A549 (cell line): ENCODE measurements at regions not wholly inside any gene's neighbourhood (a gene's known extent, or its start where the extent isn't known, plus 50 kb on each side); places are given as distances from the start of the nearest gene placed in this dataset.

Experiments
- ATAC-seq, 2 experiments: fragments of 200-7000 bp in 1 of 2; fragments of >200 bp in 1 of 2; cut with Nextera tagmentation in 1 of 2; cut with Tn5 transposase in 1 of 2; 3 replicates each; pipeline versions ENCODE4 v1.8.0 to v1.9.1; 2018 to 2020; ENCODE audit warnings: mild to moderate bottlenecking in 1 of 2, moderate library complexity in 1 of 2
- CTCF ChIA-PET: fragments of 300-600 bp; sonication (Branson Sonifier 250); formaldehyde crosslinking; extraction: SDS; loops from one replicate; lab custom pipeline; 2021; ENCODE audit warnings: antibody characterized with exemption, inconsistent platforms; lab: Yijun Ruan, JAX
- POLR2A ChIA-PET: fragments of 350-600 bp; formaldehyde crosslinking; extraction: SDS; loops from one replicate; lab custom pipeline; 2021; ENCODE audit warnings: antibody characterized with exemption, inconsistent platforms; lab: Yijun Ruan, JAX
- DNase-seq, 2 experiments: peaks; one replicate each; pipeline versions ENCODE4 v3.0.0 to v3.0.0-alpha.2; 2011 to 2016; ENCODE audit warnings: low read depth in 1 of 2, low spot score in 1 of 2
- FAIRE-seq: peaks from 2 replicates; lab custom pipeline; 2011; peaks lifted over from hg19 to GRCh38; lab: Jason Lieb, UNC
- H3K27ac ChIP-seq, 2 experiments: fragments of >200 bp; sonication (Bioruptor Twin); formaldehyde crosslinking; 3 replicates each; pipeline ENCODE4 v1.5.1; 2016 to 2017
- H3K4me1 ChIP-seq: fragments of >200 bp; sonication (Bioruptor Twin); formaldehyde crosslinking; 3 replicates; pipeline ENCODE4 v1.6.1; 2016
- H3K4me2 ChIP-seq: fragments of >200 bp; sonication (Bioruptor Twin); formaldehyde crosslinking; 3 replicates; pipeline ENCODE4 v1.6.1; 2016
- H3K4me3 ChIP-seq: fragments of >200 bp; sonication (Bioruptor Twin); formaldehyde crosslinking; 3 replicates; pipeline ENCODE4 v1.5.1; 2016
- H3K9me3 ChIP-seq: fragments of >200 bp; sonication (Bioruptor Twin); formaldehyde crosslinking; 3 replicates; pipeline ENCODE4 v1.6.1; 2016
- BHLHE40 ChIP-seq: IDR thresholded peaks from 2 replicates; pipeline ENCODE4 v1.6.1; 2012; ENCODE audit warnings: low read depth, low read length, inconsistent platforms
- CBX8 ChIP-seq: fragments of 200-600 bp; sonication (generic); IDR thresholded peaks from 2 replicates; pipeline ENCODE4 v1.6.1; 2016
- CEBPB ChIP-seq, 2 experiments: fragments of >200 bp in 1 of 2; sonication (Bioruptor Twin) in 1 of 2; formaldehyde crosslinking in 1 of 2; IDR thresholded peaks; 2 replicates each; pipeline ENCODE4 v1.6.1; 2012 to 2016
- CHD2 ChIP-seq: fragments of 150-350 bp; IDR thresholded peaks from 2 replicates; pipeline ENCODE4 v1.6.1; 2014; ENCODE audit warnings: low read length; ENCODE audit not compliant: partially characterized antibody
- CHD4 ChIP-seq: fragments of 200-600 bp; sonication (generic); IDR thresholded peaks from 2 replicates; pipeline ENCODE4 v1.6.1; 2016; ENCODE audit warnings: antibody characterized with exemption, mild to moderate bottlenecking, borderline replicate concordance
- CTCF ChIP-seq: fragments of >200 bp; sonication (Bioruptor Twin); formaldehyde crosslinking; IDR thresholded peaks from 3 replicates; pipeline ENCODE4 v1.5.1; 2016
- EHF ChIP-seq: fragments of 250-450 bp; sonication (Bioruptor Pico); IDR thresholded peaks from 2 replicates; pipeline ENCODE4 v1.5.0; 2020; ENCODE audit warnings: mild to moderate bottlenecking
- ESRRA ChIP-seq: fragments of 150-350 bp; IDR thresholded peaks from 2 replicates; pipeline ENCODE4 v1.6.1; 2014; ENCODE audit warnings: mild to moderate bottlenecking, low read length, borderline replicate concordance
- FOXS1 ChIP-seq: fragments of 250-450 bp; sonication (Bioruptor Pico); IDR thresholded peaks from 2 replicates; pipeline ENCODE4 v1.5.0; 2020; ENCODE audit warnings: mild to moderate bottlenecking, moderate library complexity
- GATA3 ChIP-seq: IDR thresholded peaks from 2 replicates; pipeline ENCODE4 v1.6.1; 2012; ENCODE audit warnings: borderline replicate concordance
- HDAC2 ChIP-seq: fragments of 200-600 bp; sonication (generic); IDR thresholded peaks from 2 replicates; pipeline ENCODE4 v1.6.1; 2016
- HEYL ChIP-seq: fragments of 250-450 bp; sonication (Bioruptor Pico); IDR thresholded peaks from 2 replicates; pipeline ENCODE4 v1.8.0; 2021; ENCODE audit warnings: mild to moderate bottlenecking, moderate library complexity
- HOXA7 ChIP-seq: fragments of 250-450 bp; sonication (Bioruptor Pico); IDR thresholded peaks from 2 replicates; pipeline ENCODE4 v1.5.0; 2020; ENCODE audit warnings: mild to moderate bottlenecking, moderate library complexity
- HOXB13 ChIP-seq: fragments of 250-450 bp; sonication (Bioruptor Pico); IDR thresholded peaks from 2 replicates; pipeline ENCODE4 v1.5.0; 2020; ENCODE audit warnings: low read depth, mild to moderate bottlenecking, moderate library complexity
- KDM5A ChIP-seq: fragments of 200-600 bp; sonication (generic); IDR thresholded peaks from 2 replicates; pipeline ENCODE4 v1.6.1; 2016; ENCODE audit warnings: antibody characterized with exemption, mild to moderate bottlenecking
- MAFK ChIP-seq: fragments of 450-650 bp; IDR thresholded peaks from 2 replicates; pipeline ENCODE4 v1.6.1; 2014; ENCODE audit not compliant: partially characterized antibody
- NR3C1 ChIP-seq: fragments of >200 bp; sonication (Bioruptor Twin); formaldehyde crosslinking; IDR thresholded peaks from 3 replicates; pipeline ENCODE4 v1.6.1; 2017
- POLR2AphosphoS2 ChIP-seq: conservative IDR thresholded peaks from 2 replicates; pipeline ENCODE4 v1.6.1; 2012; ENCODE audit warnings: low read length, improper control_type of control experiment, inconsistent platforms
- RCOR1 ChIP-seq: fragments of 150-350 bp; IDR thresholded peaks from 2 replicates; pipeline ENCODE4 v1.6.1; 2014; ENCODE audit warnings: antibody characterized with exemption, low read length, low read depth
- ZNF302 ChIP-seq: fragments of 250-450 bp; sonication (Bioruptor Pico); IDR thresholded peaks from 2 replicates; pipeline ENCODE4 v1.9.0; 2021; ENCODE audit warnings: inconsistent platforms, mild to moderate bottlenecking, moderate library complexity
- ZSCAN20 ChIP-seq: fragments of 250-450 bp; sonication (Bioruptor Pico); IDR thresholded peaks from 2 replicates; pipeline ENCODE4 v1.8.0; 2022; ENCODE audit warnings: mild to moderate bottlenecking, moderate library complexity
- WGBS: methylation state at CpG from one replicate; pipeline ENCODE4 v1.1.6; 2017; ENCODE audit errors: missing lambda C conversion rate; 5-methylcytosine and 5-hydroxymethylcytosine counted together
- TF ChIP-seq, protein P1 (sequence below): fragments of 250-450 bp; sonication (Bioruptor Pico); IDR thresholded peaks from 2 replicates; pipeline ENCODE4 v1.5.0; 2020; ENCODE audit warnings: low read depth, mild to moderate bottlenecking, moderate library complexity
- TF ChIP-seq, protein P2 (sequence below): IDR thresholded peaks from 2 replicates; pipeline ENCODE4 v1.6.1; 2012
- TF ChIP-seq, protein P3 (sequence below): fragments of 250-450 bp; sonication (Bioruptor Pico); IDR thresholded peaks from 2 replicates; pipeline ENCODE4 v1.5.0; 2021; ENCODE audit warnings: mild to moderate bottlenecking, moderate library complexity, borderline replicate concordance
- TF ChIP-seq, protein P4 (sequence below): fragments of 150-350 bp; IDR thresholded peaks from 2 replicates; pipeline ENCODE4 v1.6.1; 2014; ENCODE audit warnings: low read depth, mild to moderate bottlenecking, low read length
- TF ChIP-seq, protein P5 (sequence below): IDR thresholded peaks from 2 replicates; pipeline ENCODE4 v1.6.1; 2012; ENCODE audit warnings: low read depth, borderline replicate concordance

DNA sequence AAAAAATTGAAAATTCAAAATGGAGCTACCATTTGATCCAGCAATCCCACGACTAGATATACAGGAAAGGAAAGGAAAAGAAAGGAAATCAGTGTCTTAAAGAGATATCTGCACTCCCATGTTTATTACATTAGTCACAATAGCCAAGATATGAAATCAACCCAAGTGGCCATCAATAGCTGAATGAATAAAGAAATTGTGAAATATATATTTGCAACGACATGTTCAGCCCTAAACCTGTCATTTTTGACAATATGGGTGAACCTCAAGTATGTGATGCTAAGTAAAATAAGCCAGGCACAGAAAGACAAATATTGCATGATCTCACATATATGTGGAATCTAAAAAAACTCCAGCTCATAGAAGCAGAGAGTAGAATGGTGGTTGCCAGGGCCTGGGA is 155.1 kb downstream of the ANXA5 start:
- Histone ChIP-seq H3K4me2 (no peak overlapping the region), H3K27ac (no peak overlapping the region), H3K4me3 (no peak overlapping the region), H3K4me1 (no peaks in the 10 kb centered on the region)
- no peak for ATAC-seq
- ChIA-PET CTCF (interaction anchor here (1.3 kb wide), 1 partner anchor 79 kb away, joined by 3 read pairs; no protein-coding TSS in a partner anchor), POLR2A (no interaction called here)
- FAIRE-seq = no peak
- 2% methylated on average over 2 of the region's 2 CpGs for WGBS
- TF ChIP-seq GATA3 (no peak), HOXB13 (CRISPR knock-in tag) (no peak), CHD4 (no peak), POLR2AphosphoS2 (no peak), RCOR1 (no peak), HDAC2 (no peak), BHLHE40 (no peak), CHD2 (no peak), HEYL (no peak), ZSCAN20 (CRISPR knock-in tag) (no peak), CEBPB (IDR thresholded peaks at IDR 0.05) (no peak), MAFK (no peak), KDM5A (no peak), FOXS1 (no peak), NR3C1 (no peak), CBX8 (no peak)
- TF ChIP-seq, protein P1, sequence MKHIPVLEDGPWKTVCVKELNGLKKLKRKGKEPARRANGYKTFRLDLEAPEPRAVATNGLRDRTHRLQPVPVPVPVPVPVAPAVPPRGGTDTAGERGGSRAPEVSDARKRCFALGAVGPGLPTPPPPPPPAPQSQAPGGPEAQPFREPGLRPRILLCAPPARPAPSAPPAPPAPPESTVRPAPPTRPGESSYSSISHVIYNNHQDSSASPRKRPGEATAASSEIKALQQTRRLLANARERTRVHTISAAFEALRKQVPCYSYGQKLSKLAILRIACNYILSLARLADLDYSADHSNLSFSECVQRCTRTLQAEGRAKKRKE (CRISPR knock-in tag) = no peak
- TF ChIP-seq, all 56 proteins: peak for 0
- no peak for DNase-seq
- no peaks in the 10 kb centered on the region for H3K9me3 ChIP-seq

DNA sequence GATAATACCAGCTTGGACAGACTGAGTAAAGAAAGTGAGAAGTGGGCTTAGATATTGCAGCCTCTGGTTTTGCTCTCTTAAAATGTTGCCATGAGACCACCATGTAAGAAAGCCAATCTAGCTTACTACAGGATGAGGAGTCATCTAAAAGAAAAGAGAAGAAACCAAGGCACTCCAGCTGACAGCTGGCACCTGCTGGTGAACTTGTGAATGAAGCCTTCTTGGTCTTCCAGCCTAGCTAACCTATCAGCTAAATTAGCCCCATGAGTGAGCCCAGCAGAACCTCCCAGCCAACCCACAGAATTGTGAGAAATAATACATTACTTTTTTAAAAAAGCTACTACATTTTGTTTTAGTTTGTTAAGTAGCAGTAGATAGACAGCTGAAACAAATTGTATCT is 154.5 kb upstream of the QRFPR start:
- FAIRE-seq (no peak), DNase-seq (no peak)
- Histone ChIP-seq H3K9me3 (no peaks in the 10 kb centered on the region), H3K27ac (no peak overlapping the region), H3K4me3 (no peak overlapping the region)
- TF ChIP-seq, protein P2, sequence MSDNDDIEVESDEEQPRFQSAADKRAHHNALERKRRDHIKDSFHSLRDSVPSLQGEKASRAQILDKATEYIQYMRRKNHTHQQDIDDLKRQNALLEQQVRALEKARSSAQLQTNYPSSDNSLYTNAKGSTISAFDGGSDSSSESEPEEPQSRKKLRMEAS = no peak
- TF ChIP-seq ESRRA = no peak
- no peak for TF ChIP-seq EHF (CRISPR knock-in tag)
- TF ChIP-seq CTCF = no peak
- TF ChIP-seq, protein P3, sequence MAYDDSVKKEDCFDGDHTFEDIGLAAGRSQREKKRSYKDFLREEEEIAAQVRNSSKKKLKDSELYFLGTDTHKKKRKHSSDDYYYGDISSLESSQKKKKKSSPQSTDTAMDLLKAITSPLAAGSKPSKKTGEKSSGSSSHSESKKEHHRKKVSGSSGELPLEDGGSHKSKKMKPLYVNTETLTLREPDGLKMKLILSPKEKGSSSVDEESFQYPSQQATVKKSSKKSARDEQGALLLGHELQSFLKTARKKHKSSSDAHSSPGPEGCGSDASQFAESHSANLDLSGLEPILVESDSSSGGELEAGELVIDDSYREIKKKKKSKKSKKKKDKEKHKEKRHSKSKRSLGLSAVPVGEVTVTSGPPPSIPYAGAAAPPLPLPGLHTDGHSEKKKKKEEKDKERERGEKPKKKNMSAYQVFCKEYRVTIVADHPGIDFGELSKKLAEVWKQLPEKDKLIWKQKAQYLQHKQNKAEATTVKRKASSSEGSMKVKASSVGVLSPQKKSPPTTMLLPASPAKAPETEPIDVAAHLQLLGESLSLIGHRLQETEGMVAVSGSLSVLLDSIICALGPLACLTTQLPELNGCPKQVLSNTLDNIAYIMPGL (CRISPR knock-in tag) = no peak
- TF ChIP-seq, protein P4, sequence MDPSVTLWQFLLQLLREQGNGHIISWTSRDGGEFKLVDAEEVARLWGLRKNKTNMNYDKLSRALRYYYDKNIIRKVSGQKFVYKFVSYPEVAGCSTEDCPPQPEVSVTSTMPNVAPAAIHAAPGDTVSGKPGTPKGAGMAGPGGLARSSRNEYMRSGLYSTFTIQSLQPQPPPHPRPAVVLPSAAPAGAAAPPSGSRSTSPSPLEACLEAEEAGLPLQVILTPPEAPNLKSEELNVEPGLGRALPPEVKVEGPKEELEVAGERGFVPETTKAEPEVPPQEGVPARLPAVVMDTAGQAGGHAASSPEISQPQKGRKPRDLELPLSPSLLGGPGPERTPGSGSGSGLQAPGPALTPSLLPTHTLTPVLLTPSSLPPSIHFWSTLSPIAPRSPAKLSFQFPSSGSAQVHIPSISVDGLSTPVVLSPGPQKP = no peak
- no peak for TF ChIP-seq MAFK
- TF ChIP-seq, protein P5, sequence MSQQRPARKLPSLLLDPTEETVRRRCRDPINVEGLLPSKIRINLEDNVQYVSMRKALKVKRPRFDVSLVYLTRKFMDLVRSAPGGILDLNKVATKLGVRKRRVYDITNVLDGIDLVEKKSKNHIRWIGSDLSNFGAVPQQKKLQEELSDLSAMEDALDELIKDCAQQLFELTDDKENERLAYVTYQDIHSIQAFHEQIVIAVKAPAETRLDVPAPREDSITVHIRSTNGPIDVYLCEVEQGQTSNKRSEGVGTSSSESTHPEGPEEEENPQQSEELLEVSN = no peak
- no peak for TF ChIP-seq HOXA7 (CRISPR knock-in tag)
- no peak for TF ChIP-seq ZNF302 (CRISPR knock-in tag)
- TF ChIP-seq, all 56 proteins: peak for 0
- POLR2A ChIA-PET = no interaction called here
- CTCF ChIA-PET = no interaction called here
- Histone ChIP-seq H3K4me1 (no peaks in the 10 kb centered on the region), H3K4me2 (no peak overlapping the region)
- ATAC-seq = no peak
